ENCODE measurements at regions not wholly inside any gene's neighbourhood (a gene's known extent, or its start where the extent isn't known, plus 50 kb on each side); places are given as distances from the start of the nearest gene placed in this dataset.

DNA sequence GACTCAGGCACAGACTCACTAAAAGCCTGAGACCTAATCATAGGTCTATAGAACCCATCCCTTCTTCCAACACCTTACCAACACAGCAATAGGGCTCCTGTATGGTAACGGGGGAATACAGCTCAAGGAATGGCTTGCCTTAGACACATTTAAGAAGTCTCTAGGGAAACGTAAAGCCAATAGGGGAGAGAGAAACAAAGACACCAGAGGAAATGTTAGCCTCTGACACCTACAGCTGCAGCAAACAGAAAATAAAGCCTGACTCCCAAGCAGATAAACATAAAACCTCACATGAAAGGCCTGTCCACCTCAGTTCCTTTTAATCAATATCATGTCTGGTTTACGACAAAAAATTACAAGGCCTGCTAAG is 51.1 kb upstream of the NCOA1 start:
- TF ChIP-seq, protein P1, sequence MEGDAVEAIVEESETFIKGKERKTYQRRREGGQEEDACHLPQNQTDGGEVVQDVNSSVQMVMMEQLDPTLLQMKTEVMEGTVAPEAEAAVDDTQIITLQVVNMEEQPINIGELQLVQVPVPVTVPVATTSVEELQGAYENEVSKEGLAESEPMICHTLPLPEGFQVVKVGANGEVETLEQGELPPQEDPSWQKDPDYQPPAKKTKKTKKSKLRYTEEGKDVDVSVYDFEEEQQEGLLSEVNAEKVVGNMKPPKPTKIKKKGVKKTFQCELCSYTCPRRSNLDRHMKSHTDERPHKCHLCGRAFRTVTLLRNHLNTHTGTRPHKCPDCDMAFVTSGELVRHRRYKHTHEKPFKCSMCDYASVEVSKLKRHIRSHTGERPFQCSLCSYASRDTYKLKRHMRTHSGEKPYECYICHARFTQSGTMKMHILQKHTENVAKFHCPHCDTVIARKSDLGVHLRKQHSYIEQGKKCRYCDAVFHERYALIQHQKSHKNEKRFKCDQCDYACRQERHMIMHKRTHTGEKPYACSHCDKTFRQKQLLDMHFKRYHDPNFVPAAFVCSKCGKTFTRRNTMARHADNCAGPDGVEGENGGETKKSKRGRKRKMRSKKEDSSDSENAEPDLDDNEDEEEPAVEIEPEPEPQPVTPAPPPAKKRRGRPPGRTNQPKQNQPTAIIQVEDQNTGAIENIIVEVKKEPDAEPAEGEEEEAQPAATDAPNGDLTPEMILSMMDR (IDR thresholded peaks at IDR 0.05; ENCODE audit: insufficient read depth in 1 of 2, low read depth in 1 of 2, low read length in 1 of 2, severe bottlenecking in 1 of 2, unreplicated experiment in 1 of 2): no peak
- H3K4me3 Mint-ChIP-seq (ENCODE audit: unreplicated experiment): no peak overlapping the region
- no peaks in the 10 kb centered on the region for H3K36me3 Mint-ChIP-seq (ENCODE audit: insufficient read depth, unreplicated experiment)
- ChIA-PET POLR2A (no interaction called here), CTCF (interaction anchor here (0.7 kb wide), 1 partner anchor 385 kb away, joined by 3 read pairs; no protein-coding TSS in a partner anchor)
- no peaks in the 10 kb centered on the region for H3K9me3 Mint-ChIP-seq (ENCODE audit: unreplicated experiment)
- H3K36me3 ChIP-seq (ENCODE audit: control insufficient read depth, insufficient read depth, low read length): no peaks in the 10 kb centered on the region
- DNase-seq: no peak
- H3K27me3 Mint-ChIP-seq (ENCODE audit: insufficient read depth, unreplicated experiment): no peaks in the 10 kb centered on the region
- no peak overlapping the region for H3K4me3 ChIP-seq (ENCODE audit: low read depth, low read length)
- intact Hi-C loops (cut with micrococcal nuclease; ENCODE audit: unreplicated experiment): no loop called here
- no peaks in the 10 kb centered on the region for H3K4me1 ChIP-seq
- no peaks in the 10 kb centered on the region for H3K9me3 ChIP-seq
- no peaks in the 10 kb centered on the region for H3K27me3 ChIP-seq (replicated peaks; ENCODE audit: control insufficient read depth, insufficient read depth, low read length)
- no TSS peak for BruUV-seq (replicated peaks)
- H3K27ac Mint-ChIP-seq (ENCODE audit: unreplicated experiment): no peak overlapping the region
- no peaks in the 10 kb centered on the region for H3K4me1 Mint-ChIP-seq (ENCODE audit: low read depth, unreplicated experiment)

DNA sequence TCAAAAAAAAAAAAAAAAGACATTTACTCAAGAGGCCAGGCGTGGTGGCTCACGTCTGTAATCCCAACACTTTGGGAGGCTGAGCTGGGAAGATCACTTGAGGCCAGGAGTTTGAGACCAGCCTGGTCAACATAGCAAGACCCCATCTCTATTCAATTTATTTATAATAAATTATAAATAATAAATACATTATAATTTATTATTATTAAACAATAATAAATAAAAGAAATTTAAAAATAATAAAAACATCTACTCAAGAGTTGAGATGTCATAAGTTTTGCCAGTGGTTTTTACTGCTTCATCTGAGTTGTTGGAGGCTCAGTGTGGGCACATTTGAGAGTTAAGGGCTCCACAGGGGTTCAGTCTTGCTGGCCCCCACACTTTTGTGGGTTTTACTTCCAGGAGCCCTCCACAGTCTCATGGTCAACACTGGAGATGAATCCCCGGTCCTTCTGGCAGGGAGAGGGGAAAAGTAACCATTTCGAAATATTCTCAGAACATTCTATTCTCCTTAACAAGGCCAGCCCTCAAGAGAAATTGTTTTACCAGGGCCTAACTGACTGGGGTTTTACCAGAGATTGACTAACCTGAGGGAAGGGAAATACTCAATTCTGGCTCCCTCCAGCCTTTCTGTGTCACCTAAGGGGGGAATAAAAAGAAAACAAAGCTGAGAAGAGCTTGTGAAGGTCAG is 51.6 kb upstream of the NCOA1 start:
- H3K9me3 Mint-ChIP-seq (ENCODE audit: unreplicated experiment): no peaks in the 10 kb centered on the region
- intact Hi-C loops (cut with micrococcal nuclease; ENCODE audit: unreplicated experiment): no loop called here
- ChIA-PET POLR2A (interaction anchor here (0.6 kb wide), 1 partner anchor 31 kb away, joined by 7 read pairs; no protein-coding TSS in a partner anchor), CTCF (interaction anchor here (0.7 kb wide), 1 partner anchor 386 kb away, joined by 3 read pairs; no protein-coding TSS in a partner anchor)
- no TSS peak for BruUV-seq (replicated peaks)
- TF ChIP-seq, protein P1 (IDR thresholded peaks at IDR 0.05; ENCODE audit: insufficient read depth in 1 of 2, low read depth in 1 of 2, low read length in 1 of 2, severe bottlenecking in 1 of 2, unreplicated experiment in 1 of 2): no peak
- no peak overlapping the region for H3K27ac Mint-ChIP-seq (ENCODE audit: unreplicated experiment)
- no peaks in the 10 kb centered on the region for H3K36me3 Mint-ChIP-seq (ENCODE audit: insufficient read depth, unreplicated experiment)
- H3K4me3 Mint-ChIP-seq (ENCODE audit: unreplicated experiment): no peak overlapping the region
- no peaks in the 10 kb centered on the region for H3K27me3 Mint-ChIP-seq (ENCODE audit: insufficient read depth, unreplicated experiment)
- Histone ChIP-seq H3K4me3 (ENCODE audit: low read depth, low read length) (no peak overlapping the region), H3K27me3 (replicated peaks; ENCODE audit: control insufficient read depth, insufficient read depth, low read length) (no peaks in the 10 kb centered on the region), H3K9me3 (no peaks in the 10 kb centered on the region), H3K4me1 (no peaks in the 10 kb centered on the region), H3K36me3 (ENCODE audit: control insufficient read depth, insufficient read depth, low read length) (no peaks in the 10 kb centered on the region)
- DNase-seq: no peak
- H3K4me1 Mint-ChIP-seq (ENCODE audit: low read depth, unreplicated experiment): no peaks in the 10 kb centered on the region

DNA sequence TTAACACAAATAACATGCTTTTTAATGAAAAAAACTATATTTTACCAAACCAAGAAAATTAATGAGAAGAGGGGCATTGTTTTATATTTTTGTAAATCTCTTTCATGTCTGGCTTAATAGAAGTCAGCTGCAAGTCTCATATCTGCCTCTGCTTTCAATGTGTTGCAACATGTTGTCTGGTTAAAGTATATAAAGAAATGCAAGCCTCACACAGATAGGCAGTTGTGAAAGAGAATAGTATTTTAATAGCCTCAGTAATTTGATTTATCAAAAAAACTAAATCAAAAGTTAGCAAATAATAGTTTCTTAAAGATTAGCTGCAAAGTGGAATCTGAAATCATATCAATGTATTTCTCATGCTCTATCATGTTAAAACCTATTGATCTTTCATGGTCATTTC is 52.9 kb upstream of the NCOA1 start:
- POLR2A ChIA-PET: no interaction called here
- H3K27ac Mint-ChIP-seq (ENCODE audit: unreplicated experiment): no peak overlapping the region

More for the DNA sequence above, 52.9 kb upstream of the NCOA1 start:
- H3K4me3 ChIP-seq (ENCODE audit: low read depth, low read length): no peak overlapping the region
- no peaks in the 10 kb centered on the region for H3K4me1 ChIP-seq
- no peak for DNase-seq
- H3K27me3 ChIP-seq (replicated peaks; ENCODE audit: control insufficient read depth, insufficient read depth, low read length): no peaks in the 10 kb centered on the region
- no peaks in the 10 kb centered on the region for H3K9me3 ChIP-seq
- Mint-ChIP-seq H3K27me3 (ENCODE audit: insufficient read depth, unreplicated experiment) (no peaks in the 10 kb centered on the region), H3K9me3 (ENCODE audit: unreplicated experiment) (no peaks in the 10 kb centered on the region), H3K36me3 (ENCODE audit: insufficient read depth, unreplicated experiment) (no peaks in the 10 kb centered on the region), H3K4me1 (ENCODE audit: low read depth, unreplicated experiment) (no peaks in the 10 kb centered on the region), H3K4me3 (ENCODE audit: unreplicated experiment) (no peak overlapping the region)
- intact Hi-C loops (cut with micrococcal nuclease; ENCODE audit: unreplicated experiment): no loop called here
- BruUV-seq (replicated peaks): no TSS peak
- TF ChIP-seq, protein P1 (IDR thresholded peaks at IDR 0.05; ENCODE audit: insufficient read depth in 1 of 2, low read depth in 1 of 2, low read length in 1 of 2, severe bottlenecking in 1 of 2, unreplicated experiment in 1 of 2): no peak
- CTCF ChIA-PET: no interaction called here
- no peaks in the 10 kb centered on the region for H3K36me3 ChIP-seq (ENCODE audit: control insufficient read depth, insufficient read depth, low read length)

All from Caco-2 (cell line).